HG03025 (cell line): ENCODE measurements at regions not wholly inside any gene's neighbourhood (a gene's known extent, or its start where the extent isn't known, plus 50 kb on each side); places are given as distances from the start of the nearest gene placed in this dataset.
"Not testable (repeated sequence)": the region's sequence is repeated elsewhere in the genome, so short reads cannot be mapped to it uniquely, and the experiment has no call there.

ENCODE experiments used
- ATAC-seq: cut with Tn5 transposase; IDR thresholded peaks from one replicate; pipeline ENCODE4 v1.9.1; 2021; ENCODE audit warnings: mild to moderate bottlenecking, moderate library complexity; ENCODE audit not compliant: unreplicated experiment, low FRiP score

- no peak for ATAC-seq
These were observed 62.5 kb upstream of the CHST15 start for GRCh38 chr10:124155781-124156435.

- ATAC-seq = no peak
These were observed 59.8 kb upstream of the CHST15 start for GRCh38 chr10:124153023-124153826.

DNA sequence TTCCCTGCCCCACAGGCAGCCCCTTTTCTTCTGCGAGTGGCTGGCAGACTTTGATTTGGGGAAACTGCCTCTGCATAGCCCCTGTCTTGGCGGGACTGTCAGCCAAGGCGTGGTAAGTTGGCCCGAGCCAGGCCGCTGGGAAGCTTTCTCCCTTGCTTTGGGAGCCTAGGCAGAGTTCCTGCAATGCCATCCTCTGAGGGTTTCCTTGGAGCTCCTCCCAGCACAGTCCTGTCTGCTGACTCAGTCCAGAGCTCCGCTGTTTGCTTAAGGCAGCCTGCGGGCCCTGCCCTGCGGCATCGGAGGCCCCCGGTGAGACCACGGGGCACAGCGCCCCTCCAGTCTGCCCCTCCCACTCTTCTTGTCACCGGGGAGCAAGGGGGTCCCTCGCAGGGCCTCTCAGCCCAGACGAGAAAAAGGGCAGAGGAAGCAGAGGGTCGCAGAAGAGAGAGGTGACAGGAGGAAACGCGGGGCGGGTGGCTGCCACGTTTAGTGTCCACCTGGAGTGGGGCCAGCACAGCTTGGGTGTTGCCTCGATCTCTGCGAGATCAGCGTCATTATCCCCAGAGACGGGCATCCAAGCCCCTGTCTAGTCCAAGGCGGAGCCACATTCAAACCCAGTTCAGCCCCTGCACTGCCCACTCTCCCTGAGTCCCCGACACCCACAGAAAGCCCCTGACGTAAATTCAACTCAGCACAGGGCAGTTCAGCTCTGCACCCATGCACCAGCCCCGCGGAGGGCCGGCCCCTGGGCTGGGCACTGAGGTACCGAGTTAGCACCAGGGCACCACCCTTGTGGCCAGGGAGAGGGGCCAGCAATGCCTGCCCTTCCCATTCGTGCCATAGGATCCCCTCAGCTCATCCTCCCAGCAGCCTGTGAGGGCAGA lies 59.0 kb upstream of the CHST15 start:
- ATAC-seq = no peak

DNA sequence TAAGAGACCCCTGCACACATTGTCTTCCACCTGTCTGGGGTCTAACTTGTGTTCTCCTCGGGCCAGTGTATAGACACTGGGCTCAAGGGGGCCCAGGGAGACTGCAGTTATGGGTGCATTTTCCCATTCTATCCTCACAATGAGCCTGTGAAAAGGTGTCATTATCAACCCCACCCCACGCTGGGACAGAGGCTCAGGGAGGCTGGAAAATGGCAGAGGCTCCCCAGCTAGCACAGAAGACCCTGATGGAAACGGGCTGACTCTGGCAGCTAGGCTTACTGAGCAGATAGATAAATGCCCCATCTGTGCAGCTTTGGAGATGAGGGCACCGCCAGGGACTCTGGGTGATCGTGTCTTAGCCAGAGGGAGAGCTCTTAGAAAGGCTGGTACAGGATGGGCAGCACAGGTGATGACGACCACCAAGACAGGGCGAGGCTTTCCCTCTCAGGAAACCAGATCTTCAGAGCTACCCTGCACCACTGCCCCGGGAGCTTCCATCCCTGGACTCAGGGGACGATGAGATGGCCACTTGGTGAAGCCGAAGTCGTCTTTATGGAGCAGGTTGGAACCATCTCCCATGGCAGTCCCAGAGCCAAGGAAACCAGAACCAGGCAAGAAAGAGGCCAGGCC lies 58.2 kb upstream of the CHST15 start:
- no peak for ATAC-seq

- no peak for ATAC-seq
These were observed 57.5 kb upstream of the CHST15 start for GRCh38 chr10:124150807-124151417.

DNA sequence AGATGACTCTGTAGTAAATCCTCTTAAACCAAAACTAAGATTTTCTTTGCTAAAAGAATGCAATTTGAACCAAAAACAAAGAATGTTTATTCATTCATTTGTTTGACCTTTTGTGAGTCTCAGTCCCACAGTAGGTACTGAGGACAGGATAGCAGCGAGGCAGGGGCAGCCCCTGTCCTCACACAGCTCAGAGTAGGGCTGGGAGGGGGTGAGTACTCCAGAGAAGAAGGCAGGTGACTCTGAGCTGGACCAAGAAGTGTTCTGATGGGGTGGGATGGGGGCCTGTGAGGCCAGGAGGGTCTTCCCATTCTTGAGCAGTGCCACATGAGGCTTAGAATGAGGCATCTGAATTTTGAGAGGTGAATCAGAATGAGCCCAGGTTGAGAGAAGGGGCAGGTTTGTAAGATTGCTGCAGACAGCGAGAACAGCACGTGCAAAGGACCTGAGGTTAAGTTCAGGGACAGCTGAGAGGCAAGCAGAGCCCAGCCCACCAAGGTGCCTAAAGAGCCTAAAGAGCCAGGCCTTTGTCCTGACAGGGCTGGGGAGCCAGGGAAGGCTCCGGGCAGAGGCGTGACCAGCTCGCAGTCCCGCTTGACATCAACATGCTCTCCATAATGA lies 56.9 kb upstream of the CHST15 start:
- ATAC-seq = no peak

DNA sequence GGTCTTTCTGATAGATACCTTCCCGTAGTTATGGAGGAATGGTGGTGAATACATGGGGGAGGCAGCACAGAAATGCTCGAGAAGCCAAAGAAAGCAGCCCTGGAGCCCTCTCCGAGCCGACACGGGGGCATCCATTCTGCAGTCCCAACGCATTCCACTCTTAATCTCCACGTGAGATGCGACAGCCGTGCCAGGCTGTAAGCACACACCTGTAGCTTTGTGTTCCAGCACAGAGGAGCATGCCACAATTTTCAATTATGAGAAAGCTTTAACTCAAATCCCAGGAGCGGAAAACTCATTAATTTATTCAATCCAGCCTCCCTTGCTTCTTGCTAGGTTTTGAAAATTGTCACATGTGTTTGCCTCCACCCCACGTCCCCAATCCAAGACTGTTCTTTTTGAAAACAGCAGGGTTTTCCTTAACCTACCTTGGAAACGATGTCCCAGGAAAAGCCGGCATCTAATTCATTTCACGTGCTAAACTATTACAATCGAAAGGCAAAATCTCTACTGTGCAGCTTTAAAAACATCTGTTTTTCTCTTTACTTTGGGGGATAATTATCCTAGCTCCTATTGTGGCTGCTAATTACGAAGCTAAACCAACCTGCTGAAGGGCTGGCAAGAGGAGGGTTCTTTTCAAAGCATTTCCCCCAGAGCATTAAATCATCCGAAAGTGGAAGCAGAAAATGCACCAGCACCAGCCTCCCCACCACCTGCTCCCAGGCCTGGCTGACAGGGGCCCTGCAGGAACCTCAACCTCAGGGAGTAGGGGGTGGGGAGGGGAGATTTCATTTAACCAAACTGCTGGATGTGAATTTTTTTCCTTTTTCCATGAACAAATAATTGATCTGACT lies 56.0 kb upstream of the CHST15 start:
- ATAC-seq = no peak

DNA sequence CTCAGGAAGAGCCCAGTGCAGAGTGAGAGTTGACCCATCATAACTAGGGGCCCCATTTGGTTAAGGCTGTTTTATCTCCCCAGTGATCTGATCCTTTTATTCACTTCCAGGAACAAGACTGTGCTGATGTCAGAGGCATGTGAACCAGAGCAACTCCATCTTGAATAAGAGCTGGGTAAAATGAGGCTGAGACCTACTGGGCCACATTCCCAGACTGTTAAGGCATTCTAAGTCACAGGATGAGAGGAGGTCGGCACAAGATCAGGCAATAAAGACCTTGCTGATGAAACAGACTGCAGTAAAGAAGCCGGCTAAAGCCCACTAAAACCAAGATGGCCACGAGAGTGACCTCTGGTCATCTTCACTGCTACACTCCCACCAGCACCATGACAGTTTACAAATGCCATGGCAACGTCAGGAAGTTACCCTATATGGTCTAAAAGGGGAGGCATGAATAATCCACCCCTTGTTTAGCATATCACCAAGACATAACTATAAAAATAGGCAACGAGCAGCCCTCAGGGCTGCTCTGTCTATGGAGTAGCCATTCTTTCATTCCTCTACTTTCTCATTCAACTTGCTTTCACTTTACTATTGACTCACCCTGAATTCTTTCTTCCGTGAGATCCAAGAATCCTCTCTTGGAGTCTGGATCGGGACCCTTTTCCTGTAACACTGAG lies 55.3 kb upstream of the CHST15 start:
- not testable (repeated sequence) for ATAC-seq

DNA sequence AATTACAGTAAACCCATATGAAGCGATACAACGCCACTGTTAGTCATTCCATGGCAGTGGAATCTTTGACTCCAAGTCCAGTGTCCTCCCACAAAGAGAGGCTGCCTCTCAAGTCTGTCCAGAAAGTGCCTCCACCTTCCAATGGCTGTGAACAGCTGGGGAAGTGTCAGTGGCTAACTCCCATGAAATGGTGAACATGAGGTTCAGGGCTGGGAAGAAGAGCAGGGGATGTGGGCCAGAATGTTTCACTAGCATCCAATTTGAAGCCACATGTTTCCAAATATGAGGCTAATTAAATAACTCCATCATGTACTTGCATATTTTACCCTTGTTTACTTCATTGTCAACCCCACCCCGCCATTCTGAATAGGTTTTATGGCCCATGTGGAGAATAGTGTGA lies 53.1 kb upstream of the CHST15 start:
- no peak for ATAC-seq

DNA sequence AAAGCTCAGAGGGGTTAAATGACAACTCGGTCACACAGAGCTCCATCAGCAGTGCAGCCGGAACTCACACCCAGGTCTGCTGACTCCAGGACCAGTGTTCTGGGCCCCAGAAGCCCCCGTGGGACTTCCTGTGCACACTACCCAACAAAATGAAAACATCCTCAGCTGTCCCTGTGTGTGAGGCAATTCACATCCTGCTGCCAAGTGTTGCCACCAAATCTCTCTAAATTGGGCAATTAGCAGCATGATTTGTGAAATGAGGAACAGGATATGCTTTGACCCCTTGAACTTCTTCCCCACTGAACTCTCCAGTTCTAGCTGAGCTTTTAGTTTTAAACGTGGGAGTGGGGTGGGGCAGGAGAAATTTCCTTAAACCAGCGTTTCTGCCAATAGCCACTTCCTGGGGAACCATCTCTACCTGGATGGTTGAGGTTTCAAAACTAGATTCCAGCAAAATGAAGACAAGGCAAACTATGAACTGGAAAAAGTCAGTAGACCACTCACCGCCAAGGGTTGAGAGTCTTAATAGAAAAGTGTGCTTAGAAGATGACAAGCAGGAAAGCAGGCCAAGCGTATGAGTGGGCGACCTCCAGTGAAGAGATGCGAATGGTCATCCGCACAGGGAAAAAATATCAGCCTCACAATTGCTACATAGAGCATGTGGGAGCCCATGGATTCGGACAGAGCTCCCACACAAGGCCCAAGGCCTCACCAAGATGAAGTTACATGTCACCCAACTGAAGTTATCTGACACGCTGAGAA lies 51.9 kb upstream of the CHST15 start:
- ATAC-seq = no peak

- no peak for ATAC-seq
These were observed 51.1 kb upstream of the CHST15 start for GRCh38 chr10:124144536-124144935.

- no peak for ATAC-seq
These were observed 50.3 kb upstream of the CHST15 start for GRCh38 chr10:124143721-124144120.
